Tibial nerve (tissue), 4 donors: ENCODE measurements at regions not wholly inside any gene's neighbourhood (a gene's known extent, or its start where the extent isn't known, plus 50 kb on each side); places are given as distances from the start of the nearest gene placed in this dataset.

Source experiments
- CTCF ChIP-seq, 5 experiments: fragments of 200-600 bp in 3 of 5; fragments of 450-650 bp in 2 of 5; sonication (generic) in 3 of 5; IDR thresholded peaks; one replicate each; pipeline ENCODE4 v1.5.1; 2016 to 2019; ENCODE audit warnings: antibody characterized with exemption in 5 of 5, mild to moderate bottlenecking in 3 of 5, moderate library complexity in 2 of 5
- EP300 ChIP-seq, 2 donors: sonication (generic); formaldehyde crosslinking; IDR thresholded peaks; one replicate each; pipeline ENCODE4 v1.6.1; 2017; ENCODE audit warnings: antibody characterized with exemption in 2 of 2, mild to moderate bottlenecking in 1 of 2

GRCh38 chr5:8068078-8068477 lies 199.1 kb downstream of the MTRR start:
- TF ChIP-seq CTCF (IDR thresholded peaks at IDR 0.05) = no peak
- no peak for TF ChIP-seq EP300 (IDR thresholded peaks at IDR 0.05)
